ENCODE measurements at regions not wholly inside any gene's neighbourhood (a gene's known extent, or its start where the extent isn't known, plus 50 kb on each side); places are given as distances from the start of the nearest gene placed in this dataset.
"Not testable (repeated sequence)": the region's sequence is repeated elsewhere in the genome, so short reads cannot be mapped to it uniquely, and the experiment has no call there.

- DNase-seq (ENCODE audit: low spot score): no peak
Observed at GRCh38 chr2:121047383-121047782, 237.6 kb downstream of the TFCP2L1 start.

GRCh38 chr2:121049131-121049530, 235.9 kb downstream of the TFCP2L1 start:
- DNase-seq (ENCODE audit: low spot score): no peak

GRCh38 chr2:121049950-121050585, 234.9 kb downstream of the TFCP2L1 start:
- no peak for DNase-seq (ENCODE audit: low spot score)

GRCh38 chr2:121051311-121051710, 233.7 kb downstream of the TFCP2L1 start:
- DNase-seq (ENCODE audit: low spot score): no peak

- DNase-seq (ENCODE audit: low spot score): no peak
Observed at GRCh38 chr2:121052023-121052422, 233.0 kb downstream of the TFCP2L1 start.

GRCh38 chr2:121052521-121052920, 232.5 kb downstream of the TFCP2L1 start:
- no peak for DNase-seq (ENCODE audit: low spot score)

GRCh38 chr2:121055088-121055487, 229.9 kb downstream of the TFCP2L1 start:
- DNase-seq (ENCODE audit: low spot score): no peak

GRCh38 chr2:121055501-121055900, 229.5 kb downstream of the TFCP2L1 start:
- DNase-seq (ENCODE audit: low spot score): no peak

- DNase-seq (ENCODE audit: low spot score): no peak
Observed at GRCh38 chr2:121058852-121059558, 226.0 kb downstream of the TFCP2L1 start.

- no peak for DNase-seq (ENCODE audit: low spot score)
Observed at GRCh38 chr2:121059651-121060649, 225.1 kb downstream of the TFCP2L1 start.

- DNase-seq (ENCODE audit: low spot score): no peak
Observed at GRCh38 chr2:121061633-121062032, 223.4 kb downstream of the TFCP2L1 start.

- DNase-seq (ENCODE audit: low spot score): no peak
Observed at GRCh38 chr2:121063471-121063870, 221.5 kb downstream of the TFCP2L1 start.

GRCh38 chr2:121064186-121064585, 220.8 kb downstream of the TFCP2L1 start:
- no peak for DNase-seq (ENCODE audit: low spot score)

GRCh38 chr2:121065239-121065638, 219.8 kb downstream of the TFCP2L1 start:
- no peak for DNase-seq (ENCODE audit: low spot score)

GRCh38 chr2:121066526-121066925, 218.5 kb downstream of the TFCP2L1 start:
- no peak for DNase-seq (ENCODE audit: low spot score)

GRCh38 chr2:121068851-121069250, 216.2 kb downstream of the TFCP2L1 start:
- DNase-seq (ENCODE audit: low spot score): no peak

GRCh38 chr2:121069434-121069969, 215.5 kb downstream of the TFCP2L1 start:
- DNase-seq (ENCODE audit: low spot score): no peak

GRCh38 chr2:121070061-121070460, 214.9 kb downstream of the TFCP2L1 start:
- DNase-seq (ENCODE audit: low spot score): not testable (repeated sequence)

- DNase-seq (ENCODE audit: low spot score): no peak
Observed at GRCh38 chr2:121071034-121071504, 213.9 kb downstream of the TFCP2L1 start.

- no peak for DNase-seq (ENCODE audit: low spot score)
Observed at GRCh38 chr2:121072784-121073183, 212.2 kb downstream of the TFCP2L1 start.

GRCh38 chr2:121073320-121074210, 211.4 kb downstream of the TFCP2L1 start:
- DNase-seq (ENCODE audit: low spot score): no peak

Measured in globus pallidus (tissue), 1 donor.